Hematopoietic multipotent progenitor cell (in vitro differentiated cells): ENCODE measurements at regions not wholly inside any gene's neighbourhood (a gene's known extent, or its start where the extent isn't known, plus 50 kb on each side); places are given as distances from the start of the nearest gene placed in this dataset.

Experiments
- DNase-seq, 3 donors: peaks; one replicate each; pipeline ENCODE4 v3.0.0-alpha.2; 2011 to 2015; ENCODE audit warnings: low read depth in 2 of 3, low spot score in 2 of 3

DNA sequence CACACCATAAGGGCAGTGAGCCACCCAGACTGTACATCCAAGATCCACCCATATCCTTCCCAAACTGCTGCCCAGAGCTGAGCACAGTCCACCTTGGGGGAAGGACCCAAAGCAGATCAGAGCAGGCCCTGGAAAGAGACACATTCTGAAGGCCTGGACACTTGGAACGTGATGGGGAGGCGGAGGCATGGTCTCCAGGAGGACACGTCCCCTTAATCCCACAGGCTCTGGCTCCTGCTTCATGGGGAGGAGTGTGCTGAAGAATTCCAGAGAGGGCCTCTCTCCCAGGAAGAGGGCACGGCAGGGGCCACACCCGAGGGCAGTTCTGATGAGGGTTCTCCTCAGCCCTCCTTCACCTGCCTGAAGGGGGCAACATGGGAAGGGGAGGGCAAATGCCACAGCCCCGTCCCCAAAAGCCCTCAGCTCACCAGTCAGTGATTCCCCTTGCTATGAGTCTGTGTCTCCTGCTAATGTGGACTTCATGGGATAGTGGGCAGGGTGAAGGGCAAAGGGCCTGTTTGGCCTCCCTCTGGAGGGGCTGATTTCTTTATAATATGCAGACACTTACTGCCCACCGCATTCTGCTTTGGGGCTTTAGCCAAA, 276.8 kb downstream of the ENC1 start:
- no peak for DNase-seq

DNA sequence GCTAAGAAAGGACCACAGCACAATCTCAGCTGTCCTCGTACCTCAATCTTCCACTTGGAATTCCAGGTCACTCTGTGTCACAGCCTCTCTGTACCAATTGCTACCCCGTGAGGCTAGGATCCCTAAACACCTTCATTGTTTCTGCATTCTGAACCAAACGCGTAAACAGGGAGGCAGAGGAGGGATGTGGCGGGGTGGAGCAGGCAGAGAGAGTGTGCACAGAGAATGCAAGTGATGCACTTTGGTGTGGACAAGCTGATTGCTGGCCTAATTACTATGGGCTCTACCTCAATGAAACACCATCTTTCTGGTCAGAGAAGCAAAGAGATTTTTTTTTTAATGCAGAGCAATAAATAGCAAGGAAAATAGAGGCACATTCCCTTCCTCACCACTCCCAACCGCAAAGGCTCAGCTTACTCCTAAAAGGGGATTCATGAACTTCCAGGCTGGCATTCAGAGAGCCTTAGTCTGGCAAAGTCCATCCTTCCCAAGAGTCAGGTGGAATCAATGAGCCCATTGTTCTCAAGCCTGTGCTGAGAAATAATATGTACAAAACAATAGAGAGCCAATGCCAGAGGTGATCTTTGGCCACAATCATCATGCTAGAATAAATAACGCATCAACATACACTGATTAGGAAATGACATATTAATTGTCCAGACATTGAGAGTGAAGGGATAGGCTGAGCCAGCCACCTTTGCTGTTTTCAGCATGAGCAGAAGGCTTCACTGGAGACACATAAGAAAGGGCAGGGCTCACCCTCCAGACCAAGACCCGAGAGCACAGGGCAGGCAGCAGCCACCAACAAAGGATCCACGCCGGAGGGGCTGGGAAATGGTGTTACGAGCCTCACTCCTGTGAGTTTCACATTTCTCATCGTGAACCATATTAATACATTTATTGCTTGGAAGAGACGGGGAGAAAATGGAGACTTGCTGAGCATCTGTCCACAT, 278.8 kb downstream of the ENC1 start:
- no peak for DNase-seq

DNA sequence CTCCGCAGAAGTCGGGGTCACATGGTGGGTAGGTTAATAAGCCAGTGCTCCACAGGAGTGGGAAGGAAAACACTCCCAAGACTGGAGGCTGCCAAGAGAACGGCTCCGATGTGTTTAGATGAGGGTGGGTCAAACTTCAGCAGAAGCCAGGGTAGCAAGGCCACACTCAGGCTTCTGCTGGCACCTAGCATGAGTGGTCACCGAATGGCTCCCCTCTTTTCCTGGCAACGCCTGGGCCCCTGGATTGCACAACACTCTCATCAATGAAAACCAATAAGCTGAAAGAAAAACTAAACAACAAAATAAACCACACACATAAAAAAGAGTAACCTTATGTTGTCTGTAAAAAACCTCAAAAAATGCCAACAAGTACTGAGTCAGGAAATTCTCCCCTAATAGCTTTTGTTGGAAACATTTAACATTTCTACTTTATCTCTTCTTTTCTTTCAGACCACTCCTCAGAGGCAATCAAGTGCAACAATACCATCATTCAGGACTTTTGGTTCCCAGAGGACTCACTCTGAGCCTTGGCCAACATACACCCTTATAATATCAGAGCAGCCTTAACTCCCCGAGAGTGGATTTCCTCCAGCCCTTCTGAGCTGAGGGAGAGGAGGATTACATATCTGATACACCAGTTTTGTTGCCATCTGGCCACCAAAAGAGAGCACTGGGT, 279.9 kb downstream of the ENC1 start:
- no peak for DNase-seq

DNA sequence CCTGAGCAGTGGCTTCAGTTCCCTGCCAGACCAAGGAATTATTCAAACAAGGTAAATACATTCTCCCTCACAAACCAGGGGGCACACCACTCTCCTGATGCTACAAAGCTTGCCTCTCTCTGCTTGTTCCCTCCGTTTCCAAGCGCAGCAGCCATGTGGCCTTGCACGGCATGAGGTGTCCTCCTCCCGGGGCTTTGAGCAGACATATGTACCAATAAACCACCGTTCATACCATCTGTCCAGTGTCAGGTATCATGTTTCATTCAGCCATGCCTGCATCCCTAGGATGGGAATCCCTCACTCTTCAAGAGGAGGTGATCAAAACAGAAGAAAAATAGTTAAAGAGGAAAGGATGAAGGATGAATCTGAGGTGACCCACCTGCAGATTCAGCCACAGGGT, 282.7 kb downstream of the ENC1 start:
- no peak for DNase-seq

DNA sequence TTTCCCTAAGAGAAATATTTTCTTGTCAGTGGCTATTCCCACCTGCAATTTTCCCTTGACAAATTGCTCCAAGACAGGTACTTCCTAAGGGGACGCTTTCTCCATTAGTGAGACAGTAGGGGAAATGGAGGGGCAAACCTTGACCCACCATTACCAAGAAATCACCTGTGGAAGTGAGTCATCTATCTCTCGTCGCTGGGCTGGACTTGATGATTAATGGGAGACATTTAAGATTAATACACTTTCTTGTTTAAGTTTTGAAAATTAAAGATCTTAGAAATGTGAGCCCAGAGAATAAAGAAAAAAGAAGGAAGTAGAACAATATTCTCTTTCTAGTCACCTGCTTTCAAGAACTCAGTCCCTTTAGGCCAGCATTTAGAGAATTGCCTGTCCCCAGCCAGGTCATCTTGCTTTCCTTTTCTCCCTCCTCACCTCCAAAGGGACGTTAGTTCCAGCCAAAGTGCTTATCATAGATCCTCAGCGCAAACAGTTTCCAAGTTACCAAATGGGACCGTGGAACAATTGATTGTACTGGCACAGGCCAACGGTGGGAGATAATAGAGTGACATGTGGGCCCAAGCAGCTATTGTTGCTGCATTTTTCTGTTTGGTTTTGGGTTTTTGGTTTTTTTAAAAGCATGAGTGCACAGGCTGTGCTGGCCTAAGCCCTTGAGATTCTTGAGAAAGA, 284.4 kb downstream of the ENC1 start:
- DNase-seq: no peak

DNA sequence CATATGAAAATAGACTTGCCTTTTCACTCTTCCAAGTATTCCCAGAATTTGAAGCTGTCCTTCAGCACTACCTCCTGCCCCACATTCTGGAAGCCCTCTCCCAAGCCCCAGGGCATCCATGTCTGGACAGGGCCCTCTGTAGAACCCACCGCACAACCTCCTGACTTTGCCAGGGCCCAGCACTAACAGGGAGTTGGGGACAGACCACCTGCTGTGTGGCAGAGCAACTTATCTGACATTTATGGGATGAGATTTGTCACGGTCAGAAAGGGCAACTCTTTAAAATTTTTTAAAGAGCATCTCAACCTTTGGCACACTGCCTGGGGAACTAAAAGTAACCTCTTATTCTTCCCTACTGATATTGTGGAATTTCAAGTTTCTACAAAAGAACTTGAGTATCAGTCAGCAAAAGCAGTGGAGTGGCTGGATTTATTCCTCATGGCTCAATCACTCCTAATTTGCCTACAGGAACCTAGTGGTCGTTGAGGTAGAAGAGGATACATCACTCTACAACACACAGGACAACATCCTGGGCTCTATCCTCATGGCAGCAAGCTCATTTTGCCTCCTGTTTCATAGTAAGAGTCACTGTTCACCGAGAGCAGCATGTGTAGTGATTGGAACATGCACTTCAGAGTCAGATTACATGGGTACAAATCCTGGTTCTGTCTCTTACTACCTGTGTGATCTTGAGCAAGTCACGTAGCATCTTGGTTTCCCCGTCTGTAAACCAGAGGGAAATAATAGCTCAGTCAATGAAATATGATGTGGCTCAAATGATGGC, 285.3 kb downstream of the ENC1 start:
- no peak for DNase-seq

DNA sequence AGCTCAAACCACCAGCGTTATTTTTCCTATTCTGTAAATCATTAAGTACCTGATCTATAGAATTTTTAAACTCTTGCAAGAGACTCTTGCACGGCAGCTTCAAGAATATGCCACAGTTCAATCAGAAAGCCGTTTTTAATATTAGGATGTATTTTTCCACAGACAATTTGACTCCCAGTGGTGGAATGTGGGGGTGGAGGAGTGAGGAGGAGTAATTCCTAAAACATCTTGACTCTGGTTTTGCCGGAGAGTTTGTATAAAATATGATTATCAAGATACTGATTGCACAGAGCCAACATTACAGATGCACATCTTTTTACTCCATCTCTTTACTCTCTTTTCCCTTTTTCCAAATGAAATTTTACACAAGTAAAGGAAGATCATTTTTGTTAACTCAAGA, 288.3 kb downstream of the ENC1 start:
- DNase-seq: no peak

DNA sequence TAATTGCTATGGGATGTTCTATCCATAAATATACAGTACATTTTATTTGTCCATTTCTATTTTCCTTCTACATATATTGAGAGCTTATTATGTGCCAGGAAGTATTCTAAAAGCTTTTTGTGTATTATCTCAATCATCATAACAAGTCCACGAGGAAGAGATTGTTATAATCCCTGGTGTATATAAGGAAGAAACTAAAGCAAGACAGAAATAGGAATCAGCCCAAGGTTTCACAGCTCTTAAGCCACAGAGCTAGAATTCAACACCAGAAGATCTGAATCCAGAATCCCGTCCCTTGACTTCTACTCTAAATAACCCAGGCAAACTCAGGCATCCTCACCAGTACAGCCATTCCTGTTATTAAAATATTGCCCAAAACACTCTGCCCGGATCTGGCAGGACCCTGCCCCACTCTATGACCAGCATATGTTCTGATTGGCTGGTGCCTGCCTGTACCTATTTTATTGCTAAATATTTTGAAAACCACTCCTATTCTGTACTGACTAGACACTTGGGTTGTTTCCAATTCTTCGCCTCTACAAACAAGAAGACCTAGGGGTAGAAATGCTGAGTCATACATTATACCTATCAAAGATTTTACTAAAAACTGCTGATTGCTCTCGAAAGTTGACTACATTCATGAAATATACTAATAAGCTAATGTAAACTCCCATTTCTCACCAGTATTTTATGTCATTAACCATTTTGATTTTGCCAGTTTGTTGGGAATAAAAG, 297.4 kb downstream of the ENC1 start:
- no peak for DNase-seq

DNA sequence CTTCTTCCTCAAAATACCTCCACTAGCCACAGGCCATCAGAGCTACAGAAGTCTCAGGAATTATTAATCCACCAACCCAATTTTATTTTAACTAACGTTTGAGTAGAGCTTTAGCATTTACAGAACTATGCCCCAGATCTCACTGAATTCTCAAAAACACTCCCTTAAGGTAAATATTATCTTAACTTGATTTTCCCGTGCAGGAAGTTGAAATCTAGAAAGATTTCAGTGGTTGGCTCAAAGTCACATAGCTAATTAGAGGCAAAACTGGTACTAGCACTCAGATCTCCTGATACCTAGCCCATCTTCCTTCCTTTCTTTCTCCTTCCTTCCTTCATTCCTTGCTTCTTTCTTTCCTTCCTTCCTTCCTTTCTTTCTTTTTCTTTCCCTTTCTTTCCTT, 298.3 kb downstream of the ENC1 start:
- DNase-seq: no peak

DNA sequence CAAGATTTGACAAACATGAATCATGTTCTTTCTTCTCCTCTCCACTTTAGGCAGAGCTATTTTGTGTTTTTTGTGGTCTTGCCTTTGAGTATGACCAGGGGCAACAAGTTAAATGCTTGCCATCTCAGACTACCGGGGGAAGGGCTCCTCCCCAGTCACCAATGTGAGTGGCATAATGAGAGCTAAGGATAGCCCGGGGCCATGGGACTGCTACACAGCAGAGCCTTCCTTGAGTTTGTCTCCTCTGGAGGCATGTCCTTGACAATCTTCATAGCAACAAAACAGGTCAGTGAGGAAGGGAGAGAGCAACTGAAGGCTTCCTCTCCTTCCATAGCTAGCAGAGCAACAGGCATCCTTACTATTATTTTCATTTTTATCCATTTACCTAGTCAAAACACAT, 299.3 kb downstream of the ENC1 start:
- no peak for DNase-seq

DNA sequence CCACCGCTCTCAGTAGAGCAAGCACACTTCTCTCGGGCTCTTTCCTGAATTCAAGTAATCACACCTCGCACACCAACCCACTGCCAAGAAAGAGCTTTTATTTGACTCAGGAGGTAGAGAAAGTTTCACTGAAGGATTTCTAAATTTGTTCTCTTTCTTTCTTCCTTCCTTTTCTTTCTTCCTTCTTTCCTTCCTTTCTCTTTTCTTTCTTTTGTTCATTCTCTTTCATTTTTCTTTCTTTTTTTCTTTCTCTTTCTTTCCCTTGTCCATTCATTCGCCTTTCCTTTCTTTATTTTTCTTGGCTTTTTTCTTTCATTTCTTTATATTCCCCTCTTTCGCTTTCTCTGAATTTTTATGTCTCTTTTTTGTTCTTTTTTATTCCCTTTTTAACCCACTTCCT, 300.1 kb downstream of the ENC1 start:
- no peak for DNase-seq

DNA sequence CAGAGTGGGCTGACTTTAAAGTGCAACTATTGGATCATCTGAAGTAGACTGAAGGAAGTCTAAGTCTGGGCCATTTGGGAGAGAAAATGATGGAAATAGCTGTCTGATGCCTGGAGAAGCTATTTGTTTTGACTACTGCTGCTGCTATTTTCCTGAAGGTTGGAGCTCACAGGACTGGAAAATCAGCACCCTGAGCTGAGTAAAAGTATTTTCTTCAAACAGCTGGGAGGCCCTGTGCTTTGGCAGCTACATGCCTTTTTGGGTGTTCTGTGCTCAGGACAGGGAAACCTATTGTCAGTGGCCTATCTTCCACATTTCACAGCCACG, 302.6 kb downstream of the ENC1 start:
- no peak for DNase-seq

DNA sequence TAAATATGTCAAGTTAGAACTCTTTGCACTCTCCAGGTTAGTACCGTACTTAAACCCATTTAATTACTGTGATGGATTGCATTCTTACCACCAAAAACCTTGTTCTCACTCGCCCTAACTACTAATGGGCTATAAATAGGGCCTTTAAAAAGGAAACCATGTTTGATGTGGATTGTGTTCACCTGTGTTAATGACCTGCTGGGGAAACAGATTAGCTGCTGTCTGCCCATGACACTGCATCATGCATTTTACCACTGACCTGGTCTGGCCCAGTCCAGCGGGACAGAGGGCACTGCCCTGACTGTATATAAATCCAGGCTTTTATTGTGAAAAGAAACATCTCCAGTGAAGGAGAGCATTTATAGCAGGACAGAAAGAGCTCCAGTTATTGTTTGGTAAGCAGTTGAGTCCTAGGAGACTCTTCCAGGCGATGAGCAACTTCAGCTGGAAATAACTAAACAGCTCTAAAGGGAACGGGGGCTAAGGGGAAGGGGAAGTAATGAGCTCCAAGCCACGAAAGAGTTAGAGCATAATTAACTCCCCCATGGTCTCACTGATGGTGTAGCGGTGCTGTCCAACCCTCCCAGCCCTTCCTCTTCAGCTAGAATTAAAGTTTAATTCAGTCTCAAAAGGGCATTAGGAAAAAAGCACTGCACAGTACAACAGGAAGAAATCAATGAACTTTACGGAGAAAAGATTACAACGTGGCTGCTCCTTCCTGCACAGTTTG, 303.1 kb downstream of the ENC1 start:
- DNase-seq: no peak

DNA sequence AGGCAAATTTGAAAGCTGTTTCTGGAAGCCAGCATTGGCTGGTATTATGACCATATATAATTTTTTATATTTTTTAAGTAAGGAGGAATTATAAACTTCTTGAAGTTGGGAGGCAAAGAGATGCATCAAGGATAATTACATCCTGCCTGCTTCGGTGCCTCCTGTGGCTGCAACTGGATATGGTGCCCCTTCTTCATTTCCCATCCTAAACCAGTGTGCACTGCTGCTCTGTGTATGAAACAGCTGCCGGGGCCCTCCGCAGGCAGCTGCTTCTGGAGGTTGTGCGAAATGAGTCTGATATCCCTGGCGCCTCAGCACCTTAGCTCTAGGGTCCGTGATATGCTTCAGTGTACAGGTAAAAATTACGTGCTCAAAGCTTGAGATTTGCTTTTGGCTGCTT, 304.2 kb downstream of the ENC1 start:
- peak in 1 of 3 donors; percentile 15 for DNase-seq

DNA sequence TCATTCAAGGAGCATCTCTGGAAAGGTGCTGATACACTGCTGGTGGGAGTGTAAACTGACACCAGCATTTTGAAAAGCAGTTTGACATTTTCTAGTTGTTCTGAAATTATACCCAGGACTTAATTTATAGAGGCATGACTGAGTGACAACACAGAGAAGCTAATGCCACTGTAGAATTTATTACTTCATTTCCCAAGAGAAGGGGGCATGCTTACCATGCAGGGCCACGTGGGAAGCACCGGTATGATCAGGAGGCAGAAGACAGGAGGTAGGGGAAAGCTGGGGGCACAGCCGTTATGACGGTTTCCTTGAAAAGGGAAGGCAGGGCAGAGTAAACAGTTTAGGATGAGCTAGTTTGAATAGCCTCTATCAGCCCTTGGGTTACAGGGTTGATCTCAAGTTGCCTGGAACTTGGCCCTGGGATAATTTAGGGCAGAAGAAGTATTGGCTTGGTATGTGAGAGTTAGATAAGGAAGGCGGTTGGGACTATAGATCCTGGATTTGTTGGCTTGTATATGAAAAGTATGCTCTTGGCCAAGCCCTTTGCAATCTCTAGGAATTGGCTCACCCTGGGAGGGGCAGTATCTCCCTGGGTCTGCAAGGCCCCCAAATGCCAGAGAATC, 305.7 kb downstream of the ENC1 start:
- no peak for DNase-seq

DNA sequence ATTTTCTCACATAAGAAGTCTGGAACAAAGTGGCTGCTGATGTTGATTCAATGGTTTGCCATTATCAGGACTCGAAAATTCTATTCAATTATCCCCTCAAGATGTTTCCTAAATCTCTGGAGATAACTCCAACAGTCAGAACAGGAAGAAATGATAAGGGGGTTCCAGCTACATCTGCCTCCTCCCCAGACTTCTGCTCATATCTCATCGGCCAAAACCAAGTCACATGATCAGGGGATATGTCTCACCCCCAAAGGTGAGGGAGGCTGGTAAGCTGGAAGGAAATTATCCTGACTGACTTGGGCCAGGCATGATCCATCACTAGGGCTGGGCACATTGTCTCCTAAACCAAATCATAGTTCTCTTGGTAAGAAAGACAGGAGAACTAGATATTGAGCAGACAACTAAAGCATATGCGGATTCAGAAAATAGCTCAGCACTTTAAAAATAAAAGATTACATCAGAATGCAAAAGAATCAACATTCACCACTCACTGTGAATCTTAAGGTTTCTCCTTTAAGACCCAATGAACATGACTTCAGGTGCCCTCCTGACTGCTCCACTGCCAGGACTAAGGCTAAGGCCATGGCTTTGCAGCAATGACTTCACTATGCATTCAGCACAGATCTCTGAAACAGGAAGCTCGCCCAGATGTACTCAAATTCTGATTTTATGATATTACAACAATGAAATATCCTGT, 306.3 kb downstream of the ENC1 start:
- peak in 1 of 3 donors; percentile 28 for DNase-seq

DNA sequence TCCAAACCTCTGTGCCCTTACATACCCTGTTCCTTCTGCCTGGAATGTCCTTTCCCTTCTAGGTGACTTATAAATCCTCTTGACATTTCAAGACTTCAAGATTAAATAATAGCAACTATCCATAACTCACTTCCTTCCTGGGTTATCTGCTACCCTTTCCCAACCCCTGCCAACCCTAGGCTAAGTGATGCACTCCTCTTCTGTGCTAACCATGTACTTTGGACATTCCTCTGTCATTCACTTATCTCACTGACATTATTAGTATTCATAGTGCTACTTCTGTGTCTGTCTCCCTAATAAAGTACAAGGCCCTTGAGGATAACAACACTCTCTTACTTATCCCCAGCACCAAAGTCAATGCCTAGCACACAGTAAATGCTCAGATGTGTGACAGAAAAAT, 307.1 kb downstream of the ENC1 start:
- DNase-seq: no peak

DNA sequence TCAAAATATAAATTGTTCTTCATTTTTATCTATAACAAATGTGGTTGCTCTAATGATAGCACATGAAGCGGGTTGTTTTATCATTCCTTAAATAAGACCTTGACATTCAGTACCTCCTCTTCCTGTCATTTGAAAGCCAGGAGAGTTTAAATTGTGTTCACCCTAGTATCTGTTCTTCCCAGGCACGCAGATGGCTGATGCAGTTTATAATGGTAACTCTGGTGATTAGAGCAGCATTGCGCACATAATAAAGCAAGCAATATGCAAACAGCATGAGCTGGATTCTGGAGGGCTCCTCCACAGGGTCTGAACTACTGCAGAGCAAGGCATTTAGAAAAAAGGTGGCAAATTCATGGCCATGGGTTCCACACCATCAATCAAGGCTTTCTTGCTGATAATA, 307.8 kb downstream of the ENC1 start:
- no peak for DNase-seq
